ENCODE measurements at regions not wholly inside any gene's neighbourhood (a gene's known extent, or its start where the extent isn't known, plus 50 kb on each side); places are given as distances from the start of the nearest gene placed in this dataset.

GRCh38 chr1:232542633-232543593, 87.0 kb downstream of the SIPA1L2 start:
- TF ChIP-seq TP53 (CRISPR knock-in tag; IDR thresholded peaks at IDR 0.05) (no peak), CREB1 (CRISPR knock-in tag; IDR thresholded peaks at IDR 0.05) (no peak), NFATC4 (CRISPR knock-in tag; IDR thresholded peaks at IDR 0.05) (no peak), FOXP1 (CRISPR knock-in tag; IDR thresholded peaks at IDR 0.05; ENCODE audit: borderline replicate concordance) (no peak), FOXP4 (CRISPR knock-in tag; IDR thresholded peaks at IDR 0.05) (no peak), ERG (CRISPR knock-in tag; IDR thresholded peaks at IDR 0.05) (no peak), EMX1 (CRISPR knock-in tag; IDR thresholded peaks at IDR 0.05) (no peak), CBFB (CRISPR knock-in tag; IDR thresholded peaks at IDR 0.05; ENCODE audit: low read depth) (no peak), AFF4 (CRISPR knock-in tag; IDR thresholded peaks at IDR 0.05; ENCODE audit: borderline replicate concordance) (no peak)
- Mint-ChIP-seq H3K4me1 (peaks cover 36% of the 10 kb centered on the region), H3K27me3 (ENCODE audit: low read depth) (no peaks in the 10 kb centered on the region; the same call in 1 of the 2 replicates), H3K36me3 (no peaks in the 10 kb centered on the region), H3K4me3 (no peak overlapping the region), H3K9me3 (no peaks in the 10 kb centered on the region), H3K27ac (no peak overlapping the region)
- ATAC-seq = no peak
- no peak for DNase-seq (ENCODE audit: low spot score)
- CTCF ChIA-PET = no interaction called here
- POLR2A ChIA-PET = no interaction called here

- no peak overlapping the region for H3K4me3 Mint-ChIP-seq
- CTCF ChIA-PET = interaction anchor here (1.7 kb wide), 1 partner anchor 73 kb away, joined by 5 read pairs; no protein-coding TSS in a partner anchor
- peak overlapping the region; percentile 43; the same call in 1 of the 2 replicates for H3K27ac Mint-ChIP-seq
- TF ChIP-seq SOX15 (CRISPR knock-in tag; IDR thresholded peaks at IDR 0.05) (no peak), CREB1 (CRISPR knock-in tag; IDR thresholded peaks at IDR 0.05) (no peak), ELF4 (CRISPR knock-in tag; IDR thresholded peaks at IDR 0.05; ENCODE audit: low read depth) (no peak), CREM (CRISPR knock-in tag; IDR thresholded peaks at IDR 0.05) (no peak), PREB (CRISPR knock-in tag; IDR thresholded peaks at IDR 0.05; ENCODE audit: borderline replicate concordance) (no peak), ZNF232 (CRISPR knock-in tag; IDR thresholded peaks at IDR 0.05) (no peak), ATF3 (CRISPR knock-in tag; conservative IDR thresholded peaks at IDR 0.05) (no peak), AFF4 (CRISPR knock-in tag; IDR thresholded peaks at IDR 0.05; ENCODE audit: borderline replicate concordance) (no peak), NFATC4 (CRISPR knock-in tag; IDR thresholded peaks at IDR 0.05) (no peak), ETV6 (CRISPR knock-in tag; IDR thresholded peaks at IDR 0.05) (no peak), TEAD4 (CRISPR knock-in tag; IDR thresholded peaks at IDR 0.05) (no peak), FOXP1 (CRISPR knock-in tag; IDR thresholded peaks at IDR 0.05; ENCODE audit: borderline replicate concordance) (no peak)
Measured at GRCh38 chr1:232538943-232539302, 91.0 kb downstream of the SIPA1L2 start.

More at GRCh38 chr1:232538943-232539302, 91.0 kb downstream of the SIPA1L2 start:
- POLR2A ChIA-PET = interaction anchor here (0.9 kb wide), 1 partner anchor 17 kb away, joined by 4 read pairs; no protein-coding TSS in a partner anchor
- no peak for ATAC-seq
- no peaks in the 10 kb centered on the region for H3K36me3 Mint-ChIP-seq
- no peaks in the 10 kb centered on the region; the same call in 1 of the 2 replicates for H3K27me3 Mint-ChIP-seq (ENCODE audit: low read depth)
- peaks cover 29% of the 10 kb centered on the region for H3K4me1 Mint-ChIP-seq
- DNase-seq (ENCODE audit: low spot score) = no peak
- H3K9me3 Mint-ChIP-seq = no peaks in the 10 kb centered on the region
